ENCODE measurements at regions not wholly inside any gene's neighbourhood (a gene's known extent, or its start where the extent isn't known, plus 50 kb on each side); places are given as distances from the start of the nearest gene placed in this dataset.

DNA sequence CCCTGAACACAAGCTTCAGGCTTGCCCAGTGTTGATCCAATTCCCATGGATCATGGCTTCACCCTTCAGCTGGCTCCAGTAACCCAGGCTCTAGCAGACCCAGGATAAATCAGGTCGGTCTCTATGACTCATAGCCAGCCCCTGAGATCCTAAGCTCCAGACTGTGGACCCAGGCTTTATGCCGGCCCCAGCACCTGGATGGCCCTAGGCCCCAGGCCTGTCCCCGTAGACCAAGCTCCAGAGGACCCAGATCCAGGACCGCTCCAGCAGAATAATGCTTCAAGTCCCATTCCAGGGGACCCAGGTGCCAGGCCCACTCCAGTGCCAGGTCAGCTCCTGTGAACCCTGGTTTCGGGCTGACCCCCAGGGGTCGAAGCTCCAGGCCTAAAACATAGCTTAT, 1589.9 kb upstream of the DDX18 start:
- TF ChIP-seq CTCF (IDR thresholded peaks at IDR 0.05) (no peak), POLR2A (IDR thresholded peaks at IDR 0.05) (no peak)

All from breast epithelium (tissue), 3 donors.